Gastrocnemius medialis (tissue), 4 donors: ENCODE measurements at regions not wholly inside any gene's neighbourhood (a gene's known extent, or its start where the extent isn't known, plus 50 kb on each side); places are given as distances from the start of the nearest gene placed in this dataset.

ENCODE experiments used
- POLR2A ChIP-seq, 2 donors: fragments of 450-650 bp; IDR thresholded peaks; one replicate each; pipeline ENCODE4 v1.6.1; 2017; ENCODE audit warnings: antibody characterized with exemption in 2 of 2, mild to moderate bottlenecking in 2 of 2, moderate library complexity in 2 of 2
- TF ChIP-seq, protein P1 (sequence below), 5 experiments: fragments of 450-650 bp in 3 of 5; fragments of 200-600 bp in 2 of 5; sonication (generic) in 2 of 5; IDR thresholded peaks in 4 of 5; conservative IDR thresholded peaks in 1 of 5; 1 replicate in 4 of 5; 2 replicates in 1 of 5; pipeline ENCODE4 v1.5.1; 2016 to 2019; ENCODE audit warnings: antibody characterized with exemption in 5 of 5, mild to moderate bottlenecking in 3 of 5, moderate library complexity in 3 of 5

DNA sequence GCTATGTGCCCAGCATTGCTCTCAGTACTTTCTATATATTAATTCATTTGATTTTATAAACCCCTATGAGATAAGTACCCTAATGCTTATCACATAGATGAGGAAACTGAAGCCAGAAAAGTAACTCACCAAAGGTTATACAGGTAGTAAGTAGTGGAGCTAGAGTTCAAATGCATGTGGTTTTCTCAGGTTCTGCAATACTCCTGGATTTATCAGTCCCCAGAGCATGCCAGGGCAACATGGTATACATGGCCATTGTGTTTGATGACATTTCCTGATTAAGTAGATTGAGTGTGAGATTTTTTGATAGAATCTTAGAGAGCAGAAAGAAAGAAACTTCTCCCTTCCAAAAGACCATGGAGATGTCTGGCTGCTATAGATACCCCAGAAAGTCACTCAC, 233.1 kb downstream of the IKZF2 start:
- TF ChIP-seq, protein P1, sequence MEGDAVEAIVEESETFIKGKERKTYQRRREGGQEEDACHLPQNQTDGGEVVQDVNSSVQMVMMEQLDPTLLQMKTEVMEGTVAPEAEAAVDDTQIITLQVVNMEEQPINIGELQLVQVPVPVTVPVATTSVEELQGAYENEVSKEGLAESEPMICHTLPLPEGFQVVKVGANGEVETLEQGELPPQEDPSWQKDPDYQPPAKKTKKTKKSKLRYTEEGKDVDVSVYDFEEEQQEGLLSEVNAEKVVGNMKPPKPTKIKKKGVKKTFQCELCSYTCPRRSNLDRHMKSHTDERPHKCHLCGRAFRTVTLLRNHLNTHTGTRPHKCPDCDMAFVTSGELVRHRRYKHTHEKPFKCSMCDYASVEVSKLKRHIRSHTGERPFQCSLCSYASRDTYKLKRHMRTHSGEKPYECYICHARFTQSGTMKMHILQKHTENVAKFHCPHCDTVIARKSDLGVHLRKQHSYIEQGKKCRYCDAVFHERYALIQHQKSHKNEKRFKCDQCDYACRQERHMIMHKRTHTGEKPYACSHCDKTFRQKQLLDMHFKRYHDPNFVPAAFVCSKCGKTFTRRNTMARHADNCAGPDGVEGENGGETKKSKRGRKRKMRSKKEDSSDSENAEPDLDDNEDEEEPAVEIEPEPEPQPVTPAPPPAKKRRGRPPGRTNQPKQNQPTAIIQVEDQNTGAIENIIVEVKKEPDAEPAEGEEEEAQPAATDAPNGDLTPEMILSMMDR (IDR thresholded peaks at IDR 0.05 in 4 of 5, conservative IDR thresholded peaks at IDR 0.05 in 1 of 5) = no peak
- no peak for TF ChIP-seq POLR2A (IDR thresholded peaks at IDR 0.05)
